ENCODE measurements at regions not wholly inside any gene's neighbourhood (a gene's known extent, or its start where the extent isn't known, plus 50 kb on each side); places are given as distances from the start of the nearest gene placed in this dataset.
"Not testable (repeated sequence)": the region's sequence is repeated elsewhere in the genome, so short reads cannot be mapped to it uniquely, and the experiment has no call there.

GRCh38 chr1:206350493-206351275 is 119.6 kb upstream of the IKBKE start:
- H2AK5ac ChIP-seq (ENCODE audit: low read depth, low read length); CTCF ChIA-PET (ENCODE audit: partially characterized antibody); H3K9me3 ChIP-seq (ENCODE audit: insufficient read depth in 2 of 2, low read depth in 1 of 2, low read length in 1 of 2); H2BK12ac ChIP-seq (ENCODE audit: low read depth, low read length); H2BK120ac ChIP-seq (replicated peaks; ENCODE audit: low read depth, low read length); H3K4me3 ChIP-seq (ENCODE audit: extremely low read depth in 1 of 4, insufficient read depth in 2 of 4, low read depth in 3 of 4, low read length in 4 of 4); H3K9ac ChIP-seq (replicated peaks in 1 of 4; ENCODE audit: extremely low read depth in 1 of 4, low read depth in 3 of 4, low read length in 3 of 4); H4K20me1 ChIP-seq (replicated peaks in 1 of 2; ENCODE audit: control insufficient read depth in 1 of 2, insufficient read depth in 2 of 2, low read length in 2 of 2); H3K79me1 ChIP-seq (ENCODE audit: low read depth, low read length); H4K91ac ChIP-seq (replicated peaks; ENCODE audit: insufficient read length, low read length); H2BK20ac ChIP-seq (ENCODE audit: low read length); H3K4me1 ChIP-seq (replicated peaks in 1 of 4; ENCODE audit: control insufficient read depth in 3 of 4, insufficient read depth in 4 of 4, low read length in 3 of 4); H3K36me3 ChIP-seq (ENCODE audit: control insufficient read depth in 2 of 4, insufficient read depth in 4 of 4, low read length in 3 of 4); H4K8ac ChIP-seq (ENCODE audit: extremely low read depth, insufficient read depth, low read length); H3K27me3 ChIP-seq (replicated peaks in 1 of 4; ENCODE audit: control insufficient read depth in 3 of 4, extremely low read depth in 1 of 4, insufficient read depth in 3 of 4, low read length in 3 of 4); H3K56ac ChIP-seq (replicated peaks; ENCODE audit: insufficient read length, low read depth, low read length); H3K27ac ChIP-seq (ENCODE audit: low read depth, low read length); H3K23me2 ChIP-seq (ENCODE audit: low read depth, low read length); H3K14ac ChIP-seq (ENCODE audit: insufficient read length); H3K18ac ChIP-seq (ENCODE audit: extremely low read depth, low read length); H3K23ac ChIP-seq (ENCODE audit: insufficient read length); FAIRE-seq; DNase-seq (ENCODE audit: low read depth in 1 of 2, low spot score in 2 of 2); H2BK15ac ChIP-seq (ENCODE audit: low read length); H2AFZ ChIP-seq (ENCODE audit: low read length); POLR2A ChIA-PET (ENCODE audit: partially characterized antibody); H2BK5ac ChIP-seq (ENCODE audit: low read depth, low read length); H4K5ac ChIP-seq (ENCODE audit: insufficient read length, low read depth, low read length); H3K4me2 ChIP-seq (ENCODE audit: insufficient read depth in 1 of 2, low read depth in 2 of 2, low read length in 2 of 2); H3K4ac ChIP-seq (replicated peaks; ENCODE audit: insufficient read length, low read depth, low read length); H3K79me2 ChIP-seq (ENCODE audit: control insufficient read depth in 1 of 2, insufficient read depth in 2 of 2, low read length in 2 of 2): not testable (repeated sequence)
- 91% methylated on average over 2 of the region's 2 CpGs; no CpG with 5 or more reads in 1 of the 2 experiments for whole genome bisulfite sequencing, 2 experiments (ENCODE audit: extremely low coverage in 1 of 2, insufficient coverage in 1 of 2, insufficient read length in 1 of 2, insufficient replicate concordance in 2 of 2, low coverage in 1 of 2, low lambda C conversion rate in 2 of 2, missing lambda C conversion rate in 1 of 2)

Data from H1 (cell line).